Ishikawa (cell line): ENCODE measurements at regions not wholly inside any gene's neighbourhood (a gene's known extent, or its start where the extent isn't known, plus 50 kb on each side); places are given as distances from the start of the nearest gene placed in this dataset.

Experiments
- TAF1 ChIP-seq: IDR thresholded peaks from 2 replicates; pipeline ENCODE4 v1.6.1; 2012; ENCODE audit warnings: low read depth, mild to moderate bottlenecking
- ZBTB7A ChIP-seq: IDR thresholded peaks from 2 replicates; pipeline ENCODE4 v1.6.1; 2012; ENCODE audit warnings: low read depth
- TF ChIP-seq, protein P1 (sequence below): IDR thresholded peaks from 2 replicates; pipeline ENCODE4 v1.6.1; 2012

DNA sequence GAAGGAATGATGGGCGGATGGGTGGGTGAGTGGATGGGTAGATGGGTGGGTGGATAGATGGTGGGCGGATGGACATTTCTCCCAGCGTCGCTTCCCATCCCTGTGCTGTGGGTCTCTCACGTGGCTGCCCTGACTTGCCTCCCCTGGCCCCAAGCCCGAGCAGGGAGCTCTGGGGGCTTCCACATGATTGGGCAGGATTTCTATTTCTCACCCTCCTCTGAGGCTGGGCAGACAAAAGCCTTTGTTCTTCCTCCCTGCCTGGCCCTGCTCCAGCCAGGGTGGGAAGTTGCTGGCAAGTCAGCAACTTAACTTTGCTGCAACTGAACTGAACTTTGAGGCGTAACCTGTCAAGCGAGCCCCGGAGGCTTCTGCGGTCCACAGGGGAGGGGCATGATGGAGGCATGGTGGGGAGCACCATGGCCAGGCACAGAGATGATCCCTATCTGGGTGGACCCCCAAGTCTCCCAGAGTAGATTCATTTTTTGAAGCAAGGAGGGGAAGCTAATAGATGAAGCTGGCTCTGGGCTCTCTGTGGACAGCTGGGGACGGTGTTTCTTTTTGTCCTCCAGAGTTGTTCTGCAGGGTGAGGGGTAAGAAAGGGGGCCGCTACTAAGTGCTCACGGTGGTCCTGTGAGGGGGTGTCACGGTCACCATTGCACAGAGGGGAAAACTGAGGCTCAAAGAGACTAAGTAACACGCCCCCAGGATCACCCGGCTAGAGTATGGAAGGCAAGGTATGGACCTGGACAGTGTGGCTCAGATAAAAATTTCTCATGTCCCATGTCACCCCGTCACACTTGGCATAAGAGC is 140.1 kb downstream of the CEBPB start:
- TF ChIP-seq TAF1 (no peak), ZBTB7A (0 out of 2 replicates have a peak, but pooled peaks have one; percentile 64)
- TF ChIP-seq, protein P1, sequence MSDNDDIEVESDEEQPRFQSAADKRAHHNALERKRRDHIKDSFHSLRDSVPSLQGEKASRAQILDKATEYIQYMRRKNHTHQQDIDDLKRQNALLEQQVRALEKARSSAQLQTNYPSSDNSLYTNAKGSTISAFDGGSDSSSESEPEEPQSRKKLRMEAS = 0 out of 2 replicates have a peak, but pooled peaks have one; percentile 13
